ENCODE measurements at regions not wholly inside any gene's neighbourhood (a gene's known extent, or its start where the extent isn't known, plus 50 kb on each side); places are given as distances from the start of the nearest gene placed in this dataset.

GRCh38 chr10:26621243-26621888, 76.1 kb upstream of the PDSS1 start:
- no peaks in the 10 kb centered on the region for H3K36me3 ChIP-seq
- WGBS, 2 donors: 88 to 91% methylated on average over 7 of the region's 7 CpGs

GRCh38 chr10:26621889-26622711, 75.4 kb upstream of the PDSS1 start:
- H3K27me3 ChIP-seq: no peaks in the 10 kb centered on the region
- peak overlapping the region in 1 of 3 donors; percentile 4 for H3K4me3 ChIP-seq (replicated peaks in 1 of 3)
- no peak overlapping the region for H3K27ac ChIP-seq
- TF ChIP-seq POLR2A (IDR thresholded peaks at IDR 0.05) (no peak), CTCF (IDR thresholded peaks at IDR 0.05) (no peak)
- H3K9me3 ChIP-seq: no peaks in the 10 kb centered on the region
- intact Hi-C loops (cut with DNase I): no loop called here
- no peaks in the 10 kb centered on the region for H3K36me3 ChIP-seq
- WGBS, 2 donors: 16 to 18% methylated on average over 35 to 47 of the region's 47 CpGs
- H3K4me1 ChIP-seq: no peaks in the 10 kb centered on the region
- peak; percentile 37 for DNase-seq

More at GRCh38 chr10:26621243-26621888, 76.1 kb upstream of the PDSS1 start:
- H3K27me3 ChIP-seq: no peaks in the 10 kb centered on the region
- no peak overlapping the region for H3K4me3 ChIP-seq (replicated peaks in 1 of 3)
- H3K27ac ChIP-seq: no peak overlapping the region
- DNase-seq: no peak
- TF ChIP-seq POLR2A (IDR thresholded peaks at IDR 0.05) (no peak), CTCF (IDR thresholded peaks at IDR 0.05) (no peak)
- H3K9me3 ChIP-seq: no peaks in the 10 kb centered on the region
- H3K4me1 ChIP-seq: no peaks in the 10 kb centered on the region
- intact Hi-C loops (cut with DNase I): no loop called here

- Histone ChIP-seq H3K9me3 (no peaks in the 10 kb centered on the region), H3K4me3 (replicated peaks in 1 of 3) (no peak overlapping the region), H3K27me3 (no peaks in the 10 kb centered on the region), H3K27ac (no peak overlapping the region), H3K4me1 (no peaks in the 10 kb centered on the region), H3K36me3 (no peaks in the 10 kb centered on the region)
- TF ChIP-seq POLR2A (IDR thresholded peaks at IDR 0.05) (no peak), CTCF (IDR thresholded peaks at IDR 0.05) (no peak)
- intact Hi-C loops (cut with DNase I): no loop called here
- 84 to 92% methylated on average over 7 of the region's 7 CpGs for WGBS, 2 donors
- DNase-seq: no peak
These were observed 74.6 kb upstream of the PDSS1 start for GRCh38 chr10:26622891-26623290.

GRCh38 chr10:26624006-26624405, 73.5 kb upstream of the PDSS1 start:
- WGBS, 2 donors: 90 to 92% methylated on average over 3 of the region's 3 CpGs
- H3K4me3 ChIP-seq (replicated peaks in 1 of 3): no peak overlapping the region
- no peaks in the 10 kb centered on the region for H3K27me3 ChIP-seq
- no peaks in the 10 kb centered on the region for H3K9me3 ChIP-seq
- no peaks in the 10 kb centered on the region for H3K36me3 ChIP-seq
- no peak for DNase-seq
- TF ChIP-seq POLR2A (IDR thresholded peaks at IDR 0.05) (no peak), CTCF (IDR thresholded peaks at IDR 0.05) (no peak)
- H3K4me1 ChIP-seq: no peaks in the 10 kb centered on the region
- intact Hi-C loops (cut with DNase I): no loop called here
- H3K27ac ChIP-seq: no peak overlapping the region

GRCh38 chr10:26626066-26626465, 71.4 kb upstream of the PDSS1 start:
- Histone ChIP-seq H3K9me3 (no peaks in the 10 kb centered on the region), H3K27ac (no peak overlapping the region), H3K36me3 (no peaks in the 10 kb centered on the region), H3K4me1 (no peaks in the 10 kb centered on the region), H3K4me3 (replicated peaks in 1 of 3) (no peak overlapping the region), H3K27me3 (no peaks in the 10 kb centered on the region)
- intact Hi-C loops (cut with DNase I): no loop called here
- WGBS, 2 donors: 69 to 78% methylated on average over 3 of the region's 3 CpGs
- TF ChIP-seq CTCF (IDR thresholded peaks at IDR 0.05) (no peak), POLR2A (IDR thresholded peaks at IDR 0.05) (no peak)
- DNase-seq: no peak
